T47D (cell line): ENCODE measurements at regions not wholly inside any gene's neighbourhood (a gene's known extent, or its start where the extent isn't known, plus 50 kb on each side); places are given as distances from the start of the nearest gene placed in this dataset.

ENCODE experiments used
- DNase-seq, 2 experiments: peaks; one replicate each; pipeline versions ENCODE4 v3.0.0 to v3.0.0-alpha.2; 2011 to 2012; ENCODE audit warnings: low read depth in 1 of 2, low spot score in 1 of 2
- JUND ChIP-seq: IDR thresholded peaks from 2 replicates; pipeline ENCODE4 v1.6.1; 2012; ENCODE audit warnings: low read depth
- in situ Hi-C: cut with HindIII; loops from 2 replicates; pipeline ENCODE4 v1.10.0; 2016; ENCODE audit warnings: low sequenced_read_pairs, low pct_unique_long_range_greater_than_20kb

DNA sequence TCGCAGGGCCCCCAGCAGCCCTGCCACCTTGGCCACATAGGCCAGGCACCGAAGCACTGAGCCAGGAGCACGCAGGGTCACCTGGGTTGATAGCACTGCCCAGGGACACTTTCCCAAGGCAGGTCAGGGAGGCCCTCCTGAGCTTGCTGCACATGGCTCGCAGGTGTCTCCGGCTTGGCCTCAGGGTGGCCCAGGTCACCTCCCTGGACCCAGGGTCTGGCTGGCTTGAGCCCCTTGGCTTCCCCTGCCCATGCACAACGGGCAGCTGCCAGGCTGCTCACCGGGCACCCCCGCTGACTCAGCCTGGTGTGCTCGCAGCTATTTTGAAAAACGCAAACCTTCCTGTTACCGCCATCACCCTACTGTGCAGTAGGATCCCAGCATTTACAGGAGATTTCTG lies 502.3 kb downstream of the EIPR1 start:
- no peak for DNase-seq
- TF ChIP-seq JUND = no peak
- in situ Hi-C loops = no loop called here

DNA sequence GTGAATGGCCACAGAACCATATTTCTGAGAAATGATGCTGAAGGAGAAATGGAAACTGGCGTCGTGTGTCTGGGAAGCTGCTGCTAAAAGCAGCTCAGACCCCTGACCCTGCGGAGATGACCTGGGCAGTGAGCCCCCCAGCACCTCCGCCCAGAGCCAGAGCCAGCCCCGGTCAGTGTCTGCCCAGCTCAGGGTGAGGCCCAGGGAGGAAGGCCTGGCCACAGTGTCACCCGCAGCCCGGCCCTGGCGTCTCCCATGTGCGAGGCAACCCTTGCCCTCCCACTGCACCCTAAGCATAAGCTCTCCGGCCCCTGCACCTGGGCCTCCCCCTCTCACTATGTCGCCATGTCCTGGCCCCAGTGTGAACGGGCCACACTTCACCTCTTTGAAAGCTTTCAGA lies 502.8 kb downstream of the EIPR1 start:
- TF ChIP-seq JUND = no peak
- no peak for DNase-seq
- in situ Hi-C loops = no loop called here

DNA sequence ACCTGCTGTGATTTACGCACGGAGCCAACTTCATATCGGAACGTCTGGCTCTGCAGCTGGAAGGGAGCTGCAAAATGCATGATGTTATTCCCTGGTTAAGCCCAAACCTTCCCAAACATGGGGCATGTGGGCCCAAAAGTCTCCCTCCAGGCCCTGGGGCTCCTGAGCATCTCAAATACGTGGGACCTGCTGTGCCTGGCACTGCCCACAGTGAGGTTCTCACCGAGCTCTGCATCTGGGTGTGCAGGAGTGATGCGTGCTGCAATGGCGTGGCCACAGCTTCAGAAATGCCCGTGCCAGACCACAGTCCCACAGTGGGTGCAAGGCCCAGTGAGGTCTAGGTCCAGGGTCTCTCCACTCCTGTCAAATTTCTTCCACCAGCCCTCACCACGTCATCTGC lies 503.3 kb downstream of the EIPR1 start:
- TF ChIP-seq JUND = no peak
- no peak for DNase-seq
- in situ Hi-C loops = no loop called here

DNA sequence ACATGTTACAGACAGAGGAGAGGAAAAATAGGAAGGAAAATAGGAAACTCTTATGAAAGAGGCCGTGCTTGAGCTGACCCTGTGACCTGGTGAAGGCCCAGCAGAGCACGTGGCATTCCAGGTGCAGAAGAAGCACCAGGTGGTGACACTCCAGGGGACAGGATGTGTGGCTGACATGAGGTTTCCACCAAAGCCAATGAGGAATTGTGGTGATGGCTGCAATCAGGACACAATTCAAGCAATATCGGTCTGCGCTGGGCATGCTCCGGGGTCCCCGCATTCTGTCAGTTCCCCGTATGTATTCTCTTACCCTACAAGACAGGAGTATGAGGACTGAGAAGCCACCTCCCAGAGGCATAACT lies 504.2 kb downstream of the EIPR1 start:
- DNase-seq = no peak
- no peak for TF ChIP-seq JUND
- in situ Hi-C loops = no loop called here

DNA sequence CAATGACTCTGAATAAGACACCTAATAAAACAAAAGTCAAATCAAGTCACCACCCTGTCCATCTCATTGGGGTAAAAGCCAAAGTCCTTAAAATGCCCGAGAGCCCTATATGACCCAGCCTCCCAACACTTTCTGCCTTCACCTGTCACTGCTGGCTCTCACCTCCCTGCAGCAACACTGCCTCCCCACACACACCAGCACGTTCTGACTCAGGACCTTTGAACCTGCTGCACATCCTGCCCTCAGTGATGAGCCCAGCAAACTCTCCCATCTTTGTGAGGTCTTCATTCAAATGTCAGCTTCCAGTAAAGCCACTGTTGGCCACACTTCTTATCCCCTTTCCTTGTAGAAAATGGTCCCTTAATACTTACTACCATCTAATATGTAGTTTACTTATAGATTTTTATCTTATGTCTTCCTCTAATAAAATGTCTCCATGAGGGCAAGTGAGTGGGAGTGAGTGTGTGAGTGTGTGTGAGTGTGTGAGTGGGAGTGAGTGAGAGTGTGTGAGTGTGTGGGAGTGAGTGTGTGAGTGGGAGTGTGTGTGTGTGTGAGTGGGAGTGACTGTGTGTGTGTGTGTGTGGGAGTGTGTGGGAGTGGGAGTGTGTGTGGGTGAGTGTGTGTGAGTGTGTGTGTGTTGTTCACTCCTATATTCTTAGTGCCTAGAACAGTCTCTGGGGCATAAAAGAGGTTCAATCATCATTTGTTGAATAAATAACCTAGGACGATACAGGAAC lies 504.7 kb downstream of the EIPR1 start:
- no peak for DNase-seq
- no peak for TF ChIP-seq JUND
- in situ Hi-C loops = no loop called here

DNA sequence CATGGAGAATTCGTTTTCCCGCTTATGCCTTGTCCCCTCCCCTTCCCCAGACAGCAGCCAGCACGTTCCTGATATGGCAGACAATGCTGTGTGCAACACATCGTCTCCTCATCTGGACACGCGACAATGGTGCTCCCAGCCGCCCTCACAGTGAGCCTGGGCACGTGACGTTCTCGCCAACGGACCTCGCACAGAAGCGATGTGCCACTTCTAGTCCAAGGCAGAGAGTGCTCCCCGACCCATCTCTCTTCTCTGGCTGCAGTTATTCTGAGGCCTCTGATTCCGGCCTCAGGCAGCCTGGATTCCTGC lies 505.4 kb downstream of the EIPR1 start:
- no peak for TF ChIP-seq JUND
- in situ Hi-C loops = no loop called here
- no peak for DNase-seq

DNA sequence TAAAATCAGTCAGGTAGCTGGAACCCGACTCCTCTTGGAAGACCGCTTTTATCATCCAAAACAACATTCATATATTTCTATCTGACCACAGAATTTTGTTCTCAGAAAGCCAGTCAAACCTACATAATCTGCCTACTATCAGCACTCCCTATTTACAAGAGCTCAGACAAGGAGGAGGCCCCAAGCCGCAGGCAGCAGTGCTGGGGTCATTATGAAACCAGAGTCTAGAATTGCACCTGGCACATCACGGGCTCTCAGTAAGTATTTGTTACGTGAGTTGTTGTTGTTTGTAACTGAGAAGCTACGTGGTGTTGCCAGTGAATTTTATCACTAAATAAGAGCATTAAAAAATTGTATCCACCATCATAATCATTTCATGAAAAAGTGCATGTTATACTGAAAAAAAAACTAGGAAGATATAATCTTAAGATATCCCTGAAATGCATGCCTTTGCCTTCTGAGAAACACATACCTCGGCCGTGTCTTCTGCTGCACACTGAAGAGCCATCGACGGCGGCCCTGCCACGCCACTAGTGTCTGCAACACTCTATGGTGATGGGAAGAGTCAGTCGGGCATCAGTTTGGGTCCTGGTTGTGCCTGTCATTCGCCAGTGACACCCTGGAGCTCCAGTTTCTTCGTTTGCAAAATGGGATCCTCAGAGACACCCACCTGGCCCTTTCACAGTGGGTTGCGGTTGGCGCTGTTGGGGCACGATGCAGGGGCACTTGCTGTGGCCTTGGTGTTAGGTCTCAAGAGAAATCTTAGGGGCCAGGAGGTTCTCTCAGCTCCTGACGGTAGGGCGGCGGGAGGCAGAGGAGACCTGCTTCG lies 505.9 kb downstream of the EIPR1 start:
- no peak for DNase-seq
- TF ChIP-seq JUND = no peak
- in situ Hi-C loops = no loop called here

DNA sequence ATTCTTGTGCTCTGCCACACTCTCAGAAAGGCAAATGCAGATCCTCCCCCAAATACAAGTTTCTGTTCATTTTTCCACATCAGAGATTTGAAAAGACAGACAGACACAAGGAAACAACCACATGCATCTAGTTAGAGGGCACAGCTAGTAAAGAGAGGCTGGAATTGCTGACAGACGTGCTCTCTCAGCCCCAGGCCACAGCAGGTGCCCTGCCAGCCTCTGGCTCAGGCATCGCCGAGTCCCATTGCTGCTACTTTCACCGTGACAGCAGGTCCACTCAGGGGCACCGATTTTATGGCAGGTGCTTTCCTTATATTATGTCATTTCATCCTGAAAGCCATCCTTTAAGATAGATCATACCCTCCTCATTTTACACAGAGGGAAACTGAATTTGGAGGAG lies 507.5 kb downstream of the EIPR1 start:
- in situ Hi-C loops = no loop called here
- no peak for DNase-seq
- no peak for TF ChIP-seq JUND

DNA sequence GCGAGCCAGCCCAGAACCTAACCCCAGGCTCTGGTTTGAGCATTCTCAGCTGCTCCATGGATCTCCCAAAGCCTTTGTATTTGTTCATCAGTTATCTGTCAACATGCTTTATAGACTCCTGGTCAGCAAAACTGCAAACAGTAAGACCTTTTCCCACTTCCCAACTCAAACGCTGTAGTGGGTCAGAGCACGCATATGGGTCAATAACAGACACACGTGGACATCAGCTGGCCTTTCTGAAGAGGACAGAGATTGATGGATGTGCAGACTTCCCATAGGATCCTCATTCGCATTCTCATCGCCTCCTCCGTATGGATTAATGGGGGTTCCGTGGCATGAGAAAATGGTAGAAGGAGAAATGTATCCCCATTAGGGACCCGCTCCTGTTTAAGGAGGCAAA lies 508.1 kb downstream of the EIPR1 start:
- DNase-seq = no peak
- in situ Hi-C loops = no loop called here
- TF ChIP-seq JUND = no peak

DNA sequence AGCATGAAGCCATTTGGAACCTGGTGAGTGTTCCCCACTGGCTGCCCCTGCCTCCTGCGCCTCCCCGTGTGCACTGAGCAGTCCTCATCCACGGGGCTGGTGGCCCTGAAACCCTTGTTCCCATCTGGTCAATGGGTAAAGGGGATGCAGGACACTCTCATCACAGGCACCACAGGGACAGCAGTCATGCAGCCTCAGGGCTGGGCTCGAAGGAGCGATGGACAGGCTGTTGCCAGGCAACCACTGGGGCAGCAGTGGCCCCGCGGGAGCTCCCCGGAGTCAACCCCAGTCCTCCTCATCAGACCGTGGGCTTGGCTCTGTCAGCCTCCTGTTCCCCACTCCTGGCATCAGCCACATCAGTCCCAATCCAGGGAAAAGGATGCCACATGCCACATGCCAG lies 509.5 kb downstream of the EIPR1 start:
- DNase-seq = no peak
- in situ Hi-C loops = no loop called here
- no peak for TF ChIP-seq JUND

DNA sequence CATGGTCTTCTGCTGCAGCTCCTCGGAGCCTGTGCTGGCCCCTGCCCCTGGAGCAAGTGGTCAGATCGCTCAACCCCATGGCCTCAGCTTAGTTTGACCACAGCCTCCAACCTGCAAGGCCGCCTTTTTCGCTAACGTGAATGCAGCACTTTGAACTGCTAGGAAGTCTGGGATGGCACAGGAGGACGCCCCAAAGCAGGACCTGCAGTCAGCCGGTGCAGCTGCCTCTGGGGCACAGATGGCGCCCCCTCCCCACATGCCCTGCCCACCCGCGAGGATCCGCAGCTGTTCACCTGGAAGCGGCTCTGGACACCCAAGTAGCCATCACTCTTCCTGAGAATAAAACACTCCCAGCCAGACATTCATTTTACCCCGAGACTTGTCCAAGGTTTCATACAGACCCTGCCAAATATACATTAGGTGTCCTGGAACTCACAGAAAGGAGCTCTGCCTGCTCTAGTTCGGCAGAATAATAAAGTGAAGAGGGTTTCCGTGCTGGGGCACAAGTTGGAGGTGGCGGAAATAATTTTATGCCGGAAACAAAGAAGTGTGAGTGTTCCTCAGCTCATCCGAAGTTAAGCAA lies 510.1 kb downstream of the EIPR1 start:
- no peak for TF ChIP-seq JUND
- in situ Hi-C loops = no loop called here
- no peak for DNase-seq

DNA sequence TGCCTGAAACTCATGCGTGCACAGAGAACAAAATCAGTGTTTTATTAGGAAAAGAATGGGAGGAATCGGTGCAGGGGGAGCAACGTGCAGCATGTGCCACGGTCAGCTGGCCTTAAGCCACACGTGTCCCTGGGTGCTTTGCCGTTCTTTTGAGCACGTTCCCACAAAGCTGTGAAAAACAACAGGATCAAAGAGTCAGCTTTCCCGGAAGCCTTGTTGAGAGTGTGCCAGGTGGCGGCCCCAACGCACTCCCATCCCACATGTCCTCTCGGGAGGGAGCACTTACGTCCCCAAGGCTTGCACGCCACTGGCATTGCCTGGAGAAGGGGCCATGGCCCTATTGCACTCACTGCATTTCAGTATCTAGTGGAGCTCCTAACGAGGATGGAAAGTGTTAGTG lies 511.2 kb downstream of the EIPR1 start:
- no peak for DNase-seq
- in situ Hi-C loops = no loop called here
- TF ChIP-seq JUND = no peak

DNA sequence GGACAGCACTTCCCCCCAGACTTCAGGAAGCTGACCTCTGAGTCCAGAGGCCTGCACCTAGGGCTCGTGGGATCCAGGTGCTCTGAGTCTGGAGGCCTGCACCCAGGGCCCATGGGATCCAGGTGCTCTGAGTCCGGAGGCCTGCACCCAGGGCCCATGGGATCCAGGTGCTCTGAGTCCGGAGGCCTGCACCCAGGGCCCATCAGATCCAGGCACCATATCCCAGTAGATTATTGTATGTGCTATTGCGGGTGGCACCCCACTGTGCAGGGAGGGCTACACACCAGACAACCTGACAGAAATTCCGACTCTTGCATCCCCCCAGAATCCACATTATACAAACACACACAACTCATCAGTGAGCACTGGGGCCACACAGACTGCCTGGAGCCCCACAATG lies 515.2 kb downstream of the EIPR1 start:
- in situ Hi-C loops = no loop called here
- DNase-seq = no peak
- no peak for TF ChIP-seq JUND
